IMR-90 (cell line): ENCODE measurements at regions not wholly inside any gene's neighbourhood (a gene's known extent, or its start where the extent isn't known, plus 50 kb on each side); places are given as distances from the start of the nearest gene placed in this dataset.

Experiments used
- ATAC-seq: fragments of 200-7000 bp; cut with Tn5 transposase; 2 replicates; pipeline ENCODE4 v1.9.1; 2020; ENCODE audit warnings: low read depth, mild to moderate bottlenecking, moderate library complexity
- BruUV-seq: library from RNA; stranded (reverse); fragments of 400-500 nt; replicated peaks from 2 replicates; lab custom pipeline; 2021; lab: Mats Ljungman, UMichigan
- CTCF ChIA-PET: fragments of 300-600 bp; formaldehyde crosslinking; extraction: SDS; loops from one replicate; lab custom pipeline; 2021; ENCODE audit warnings: antibody characterized with exemption; lab: Yijun Ruan, JAX
- POLR2A ChIA-PET: fragments of 300-600 bp; sonication (Branson Sonifier 250); formaldehyde crosslinking; loops from one replicate; lab custom pipeline; 2022; ENCODE audit warnings: antibody characterized with exemption; ENCODE audit not compliant: unreplicated experiment; lab: Charles Lee
- DNase-seq: peaks from one replicate; pipeline ENCODE4 v3.0.0; 2013
- H2AFZ ChIP-seq: replicated peaks from 2 replicates; pipeline ENCODE3; 2013; ENCODE audit warnings: low read length, mild to moderate bottlenecking; ENCODE audit not compliant: poor library complexity
- H2AK5ac ChIP-seq: 2 replicates; pipeline ENCODE4 v1.6.1; 2013; ENCODE audit warnings: low read depth, low read length, inconsistent platforms
- H2AK9ac ChIP-seq: replicated peaks from 2 replicates; pipeline ENCODE3; 2013; ENCODE audit warnings: mild to moderate bottlenecking, low read depth, low read length, moderate library complexity; ENCODE audit not compliant: poor library complexity
- H2BK120ac ChIP-seq: 2 replicates; pipeline ENCODE4 v1.6.1; 2013; ENCODE audit warnings: low read depth, low read length, inconsistent platforms
- H2BK15ac ChIP-seq: 3 replicates; pipeline ENCODE4 v1.6.1; 2013; ENCODE audit warnings: low read depth, low read length, inconsistent platforms
- H2BK20ac ChIP-seq: 2 replicates; pipeline ENCODE4 v1.6.1; 2013; ENCODE audit warnings: low read depth, mild to moderate bottlenecking, inconsistent platforms, low read length, moderate library complexity
- H2BK5ac ChIP-seq: 2 replicates; pipeline ENCODE4 v1.6.1; 2013; ENCODE audit warnings: mild to moderate bottlenecking, low read depth, low read length, inconsistent platforms; ENCODE audit not compliant: poor library complexity, severe bottlenecking
- H3K14ac ChIP-seq: replicated peaks from 2 replicates; pipeline ENCODE4 v1.6.1; 2013; ENCODE audit warnings: low read depth, low read length, inconsistent platforms
- H3K18ac ChIP-seq: 2 replicates; pipeline ENCODE4 v1.6.1; 2013; ENCODE audit warnings: low read depth, low read length, control low read depth
- H3K23ac ChIP-seq: 2 replicates; pipeline ENCODE4 v1.6.1; 2013; ENCODE audit warnings: low read depth, low read length, inconsistent platforms
- H3K27ac ChIP-seq: 2 replicates; pipeline ENCODE4 v1.5.1; 2013; ENCODE audit warnings: mild to moderate bottlenecking, control low read depth, low read length; ENCODE audit not compliant: insufficient read depth
- H3K27me3 ChIP-seq: 2 replicates; pipeline ENCODE4 v1.6.1; 2013; ENCODE audit warnings: low read length; ENCODE audit not compliant: control insufficient read depth, insufficient read depth
- H3K36me3 ChIP-seq: 2 replicates; pipeline ENCODE4 v1.6.1; 2013; ENCODE audit warnings: low read length, mixed read lengths; ENCODE audit not compliant: control insufficient read depth, insufficient read depth
- H3K4ac ChIP-seq: 2 replicates; pipeline ENCODE4 v1.6.1; 2013; ENCODE audit warnings: low read depth, low read length, inconsistent platforms
- H3K4me1 ChIP-seq: 2 replicates; pipeline ENCODE4 v1.6.1; 2013; ENCODE audit warnings: low read length, mixed read lengths; ENCODE audit not compliant: control insufficient read depth, insufficient read depth
- H3K4me2 ChIP-seq: 2 replicates; pipeline ENCODE4 v1.6.1; 2013; ENCODE audit warnings: low read depth, mild to moderate bottlenecking, control low read depth, low read length, moderate library complexity
- H3K4me3 ChIP-seq: 2 replicates; pipeline ENCODE4 v1.5.1; 2013; ENCODE audit warnings: low read depth, mild to moderate bottlenecking, control low read depth, low read length, moderate library complexity; ENCODE audit not compliant: insufficient read depth
- H3K56ac ChIP-seq: 2 replicates; pipeline ENCODE4 v1.6.1; 2013; ENCODE audit warnings: low read length, inconsistent platforms; ENCODE audit not compliant: insufficient read depth; ENCODE audit errors: extremely low read depth
- H3K79me1 ChIP-seq, 2 experiments: 2 replicates each; pipeline ENCODE4 v1.6.1; 2013; ENCODE audit warnings: low read length in 2 of 2, inconsistent platforms in 1 of 2, low read depth in 1 of 2
- H3K9ac ChIP-seq: 2 replicates; pipeline ENCODE4 v1.6.1; 2013; ENCODE audit warnings: low read depth, low read length, control low read depth
- H3K9me1 ChIP-seq: 2 replicates; pipeline ENCODE4 v1.6.1; 2013; ENCODE audit warnings: low read length, inconsistent platforms; ENCODE audit not compliant: insufficient read depth
- H3K9me3 ChIP-seq: 2 replicates; pipeline ENCODE4 v1.6.1; 2013; ENCODE audit warnings: low read length; ENCODE audit not compliant: control insufficient read depth, insufficient read depth
- H4K20me1 ChIP-seq: 2 replicates; pipeline ENCODE4 v1.6.1; 2013; ENCODE audit warnings: low read length, inconsistent platforms; ENCODE audit not compliant: insufficient read depth
- H4K5ac ChIP-seq: 2 replicates; pipeline ENCODE4 v1.6.1; 2013; ENCODE audit warnings: mild to moderate bottlenecking, low read depth, low read length, control low read depth
- H4K8ac ChIP-seq, 2 experiments: 2 replicates each; pipeline ENCODE4 v1.6.1; 2013; ENCODE audit warnings: low read depth in 2 of 2, low read length in 2 of 2, control low read depth in 1 of 2, inconsistent platforms in 1 of 2
- H4K91ac ChIP-seq: 2 replicates; pipeline ENCODE4 v1.6.1; 2013; ENCODE audit warnings: low read depth, low read length, inconsistent platforms; ENCODE audit not compliant: insufficient read depth
- CEBPB ChIP-seq: IDR thresholded peaks from 2 replicates; pipeline ENCODE4 v1.6.1; 2012; ENCODE audit warnings: low read depth, low read length, improper control_type of control experiment
- CTCF ChIP-seq: conservative IDR thresholded peaks from 2 replicates; pipeline ENCODE4 v1.5.1; 2012; ENCODE audit warnings: mild to moderate bottlenecking, low read depth, low read length, improper control_type of control experiment
- ELK1 ChIP-seq: fragments of 150-350 bp; IDR thresholded peaks from 2 replicates; pipeline ENCODE4 v1.6.1; 2016; ENCODE audit warnings: low read depth, mild to moderate bottlenecking, low read length, moderate library complexity, borderline replicate concordance
- MAZ ChIP-seq: IDR thresholded peaks from 2 replicates; pipeline ENCODE4 v1.6.1; 2012; ENCODE audit warnings: low read depth, mild to moderate bottlenecking, low read length, improper control_type of control experiment, moderate library complexity, borderline replicate concordance
- NFE2L2 ChIP-seq: fragments of 150-350 bp; IDR thresholded peaks from 2 replicates; pipeline ENCODE4 v1.6.1; 2016; ENCODE audit warnings: low read depth, mild to moderate bottlenecking, low read length
- SMC3 ChIP-seq: fragments of 150-350 bp; IDR thresholded peaks from 2 replicates; pipeline ENCODE4 v1.6.1; 2016; ENCODE audit warnings: low read depth, mild to moderate bottlenecking, antibody characterized with exemption, low read length, moderate library complexity
- WGBS, 2 experiments: methylation state at CpG; one replicate each; pipeline versions ENCODE4 v1.1.5 to v1.1.7; 2013; ENCODE audit warnings: missing lambda C conversion rate in 2 of 2; ENCODE audit not compliant: insufficient read length in 1 of 2; ENCODE audit errors: extremely low coverage in 2 of 2; 5-methylcytosine and 5-hydroxymethylcytosine counted together
- dilution Hi-C: fragments of 300-500 bp; cut with HindIII; formaldehyde crosslinking; loops from one replicate; pipeline ENCODE4 v1.14.3; 2018; ENCODE audit warnings: low sequenced_read_pairs; ENCODE audit not compliant: unreplicated experiment
- in situ Hi-C: fragments of 300-500 bp; cut with MboI; formaldehyde crosslinking; loops from 3 replicates; pipeline ENCODE4 v1.14.3; 2019; ENCODE audit warnings: low sequenced_read_pairs, inconsistent platforms, mixed read lengths
- intact Hi-C: fragments of 100-400 bp; cut with micrococcal nuclease; formaldehyde crosslinking; loops from 2 replicates; pipeline ENCODE4 v1.10.0; 2022

GRCh38 chr21:17925899-17926298, 106.7 kb upstream of the C21orf91 start:
- Histone ChIP-seq H4K20me1 (no peaks in the 10 kb centered on the region), H3K23ac (no peak overlapping the region), H3K4me3 (no peak overlapping the region), H3K56ac (no peak overlapping the region), H4K91ac (no peak overlapping the region), H4K5ac (no peak overlapping the region), H2AK5ac (no peak overlapping the region), H2BK15ac (no peak overlapping the region), H3K9me1 (no peaks in the 10 kb centered on the region), H2AFZ (no peak overlapping the region), H2BK20ac (no peak overlapping the region), H2BK120ac (no peak overlapping the region), H3K4me2 (no peak overlapping the region), H2AK9ac (no peak overlapping the region), H3K9ac (no peak overlapping the region), H3K14ac (no peak overlapping the region), H3K9me3 (no peaks in the 10 kb centered on the region), H4K8ac (no peak overlapping the region), H3K18ac (no peak overlapping the region), H3K36me3 (no peaks in the 10 kb centered on the region), H3K4me1 (0 out of 2 replicates have a peak, but pooled peaks cover 1% of the 10 kb centered on the region), H3K4ac (no peak overlapping the region), H3K27me3 (no peaks in the 10 kb centered on the region; the same call in 1 of the 2 replicates), H3K27ac (no peak overlapping the region), H2BK5ac (no peak overlapping the region), H3K79me1 (no peaks in the 10 kb centered on the region)
- in situ Hi-C loops (no loop called here), intact Hi-C loops (loop anchor here (1.0 kb wide), 1 partner anchor 247 kb away; no protein-coding TSS in a partner anchor), dilution Hi-C loops (no loop called here)
- TF ChIP-seq ELK1 (no peak), MAZ (no peak), NFE2L2 (no peak), SMC3 (0 out of 2 replicates have a peak, but pooled peaks have one; percentile 4), CEBPB (no peak), CTCF (peak; percentile 48)
- CTCF ChIA-PET: interaction anchor here (0.6 to 2.4 kb wide), 12 partner anchors 9 to 1372 kb away, joined by 3 to 13 read pairs (median 4); no protein-coding TSS in a partner anchor
- DNase-seq: peak; percentile 24
- POLR2A ChIA-PET: no interaction called here
- WGBS, 2 experiments: no CpG with 5 or more reads among the region's 1 CpG
- ATAC-seq: no peak
- BruUV-seq: no TSS peak
